Stomach (tissue), 4 donors: ENCODE measurements at regions not wholly inside any gene's neighbourhood (a gene's known extent, or its start where the extent isn't known, plus 50 kb on each side); places are given as distances from the start of the nearest gene placed in this dataset.
"Not testable (repeated sequence)": the region's sequence is repeated elsewhere in the genome, so short reads cannot be mapped to it uniquely, and the experiment has no call there.

Experiments used
- EP300 ChIP-seq: sonication (generic); formaldehyde crosslinking; IDR thresholded peaks from one replicate; pipeline ENCODE4 v1.6.1; 2017; ENCODE audit warnings: antibody characterized with exemption
- POLR2A ChIP-seq, 4 donors: fragments of 450-650 bp; IDR thresholded peaks; one replicate each; pipeline ENCODE4 v1.6.1; 2016; ENCODE audit warnings: antibody characterized with exemption in 4 of 4, control low read depth in 2 of 4, mild to moderate bottlenecking in 1 of 4, moderate library complexity in 1 of 4
- POLR2AphosphoS5 ChIP-seq, 3 donors: sonication (generic); formaldehyde crosslinking; IDR thresholded peaks; one replicate each; pipeline ENCODE4 v1.6.1; 2016; ENCODE audit warnings: antibody characterized with exemption in 3 of 3

- not testable (repeated sequence) for TF ChIP-seq POLR2A (IDR thresholded peaks at IDR 0.05); POLR2AphosphoS5 (IDR thresholded peaks at IDR 0.05); EP300
Observed at GRCh38 chr15:84144946-84145345, 90.6 kb upstream of the GOLGA6L4 start.
